ENCODE measurements at regions not wholly inside any gene's neighbourhood (a gene's known extent, or its start where the extent isn't known, plus 50 kb on each side); places are given as distances from the start of the nearest gene placed in this dataset.

GRCh38 chr18:1668279-1668678 is 763.6 kb downstream of the ADCYAP1 start:
- TF ChIP-seq, protein P1, sequence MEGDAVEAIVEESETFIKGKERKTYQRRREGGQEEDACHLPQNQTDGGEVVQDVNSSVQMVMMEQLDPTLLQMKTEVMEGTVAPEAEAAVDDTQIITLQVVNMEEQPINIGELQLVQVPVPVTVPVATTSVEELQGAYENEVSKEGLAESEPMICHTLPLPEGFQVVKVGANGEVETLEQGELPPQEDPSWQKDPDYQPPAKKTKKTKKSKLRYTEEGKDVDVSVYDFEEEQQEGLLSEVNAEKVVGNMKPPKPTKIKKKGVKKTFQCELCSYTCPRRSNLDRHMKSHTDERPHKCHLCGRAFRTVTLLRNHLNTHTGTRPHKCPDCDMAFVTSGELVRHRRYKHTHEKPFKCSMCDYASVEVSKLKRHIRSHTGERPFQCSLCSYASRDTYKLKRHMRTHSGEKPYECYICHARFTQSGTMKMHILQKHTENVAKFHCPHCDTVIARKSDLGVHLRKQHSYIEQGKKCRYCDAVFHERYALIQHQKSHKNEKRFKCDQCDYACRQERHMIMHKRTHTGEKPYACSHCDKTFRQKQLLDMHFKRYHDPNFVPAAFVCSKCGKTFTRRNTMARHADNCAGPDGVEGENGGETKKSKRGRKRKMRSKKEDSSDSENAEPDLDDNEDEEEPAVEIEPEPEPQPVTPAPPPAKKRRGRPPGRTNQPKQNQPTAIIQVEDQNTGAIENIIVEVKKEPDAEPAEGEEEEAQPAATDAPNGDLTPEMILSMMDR (IDR thresholded peaks at IDR 0.05), result no peak

DNA sequence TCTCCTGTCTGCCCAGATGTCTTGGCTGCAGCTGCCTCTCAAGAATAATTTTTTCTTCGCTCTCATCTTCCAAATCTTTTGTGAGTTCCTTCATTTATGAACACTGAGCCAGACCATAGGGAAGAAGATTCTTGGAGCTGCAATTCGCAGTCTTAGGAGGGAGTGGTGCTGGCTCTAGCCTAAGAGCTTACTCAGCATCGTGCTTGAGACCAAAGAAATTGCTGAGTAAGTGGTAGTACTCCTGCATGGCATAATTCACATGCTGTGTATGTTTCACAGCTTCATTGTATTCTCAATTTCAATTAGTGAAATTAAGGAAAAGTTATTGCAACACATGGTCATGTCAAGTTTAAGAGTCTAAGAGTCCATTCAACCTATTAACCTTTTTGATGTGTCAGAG is 771.7 kb downstream of the ADCYAP1 start:
- TF ChIP-seq, protein P1 (IDR thresholded peaks at IDR 0.05), result no peak

- TF ChIP-seq, protein P1 (IDR thresholded peaks at IDR 0.05), result no peak
Observed at GRCh38 chr18:1680108-1680507, 775.4 kb downstream of the ADCYAP1 start.

- TF ChIP-seq, protein P1 (IDR thresholded peaks at IDR 0.05), result no peak
Observed at GRCh38 chr18:1691863-1692262, 787.2 kb downstream of the ADCYAP1 start.

DNA sequence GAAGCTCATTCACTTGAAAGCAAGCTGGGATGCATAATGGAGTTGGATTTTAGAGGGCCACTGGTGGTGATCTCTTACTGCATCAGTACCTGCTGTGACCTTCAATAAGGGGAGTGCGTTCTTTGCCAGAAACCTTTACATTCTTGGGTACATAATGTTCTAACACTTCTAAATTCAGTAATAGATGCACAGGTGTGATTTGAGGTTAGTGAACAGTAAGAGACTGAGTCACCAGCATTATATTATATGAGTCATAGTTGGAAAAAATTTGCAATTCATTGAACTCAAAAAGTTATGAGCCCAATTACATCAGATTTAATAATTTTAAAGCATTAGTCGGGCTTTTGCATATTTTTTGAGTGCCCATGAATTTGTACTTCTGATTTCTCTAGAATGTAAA is 803.3 kb downstream of the ADCYAP1 start:
- TF ChIP-seq, protein P1 (IDR thresholded peaks at IDR 0.05), result no peak

DNA sequence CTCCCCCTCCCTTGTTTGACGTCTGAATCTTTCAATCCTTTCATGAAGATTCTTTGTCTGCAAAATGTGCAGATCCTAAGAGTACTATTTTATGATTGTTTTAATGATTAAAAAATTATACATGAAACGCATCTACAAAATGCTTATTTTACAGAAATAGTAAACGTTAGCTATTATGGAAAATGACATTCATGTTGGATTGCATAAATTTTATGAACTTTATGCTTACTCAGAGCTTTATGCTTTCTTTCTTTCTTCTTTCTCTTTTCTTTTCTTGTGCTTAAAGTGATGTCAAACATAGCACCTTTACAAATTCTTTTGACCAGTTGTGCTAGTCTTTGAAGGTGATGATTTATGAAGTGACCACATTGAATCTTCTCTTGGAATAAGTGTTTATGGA is 805.4 kb downstream of the ADCYAP1 start:
- TF ChIP-seq, protein P1 (IDR thresholded peaks at IDR 0.05), result no peak

- TF ChIP-seq, protein P1 (IDR thresholded peaks at IDR 0.05), result no peak
Observed at GRCh38 chr18:1732143-1732542, 827.5 kb downstream of the ADCYAP1 start.

DNA sequence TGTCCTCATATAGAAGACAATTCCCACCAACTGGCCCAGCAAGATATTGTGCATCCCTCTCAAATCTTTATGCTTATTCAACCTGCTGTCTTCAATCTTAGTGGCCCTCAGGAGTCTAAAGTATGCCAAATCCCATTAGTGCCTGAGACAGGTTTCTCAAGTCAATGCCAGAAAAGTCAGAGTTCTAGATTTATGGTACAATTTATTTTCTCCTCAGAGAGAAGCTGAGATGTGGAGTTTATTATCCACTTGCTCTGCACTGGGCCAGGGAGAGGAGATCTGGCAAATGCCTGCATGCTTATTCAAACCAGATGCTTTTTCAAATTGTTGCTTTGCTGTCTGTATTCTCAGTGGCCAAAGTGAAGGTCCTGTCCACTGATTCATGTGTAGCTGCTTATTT is 825.2 kb downstream of the METTL4 start:
- TF ChIP-seq, protein P1 (IDR thresholded peaks at IDR 0.05), result no peak

Measured in LNCAP (cell line).